ENCODE measurements at regions not wholly inside any gene's neighbourhood (a gene's known extent, or its start where the extent isn't known, plus 50 kb on each side); places are given as distances from the start of the nearest gene placed in this dataset.
"Not testable (repeated sequence)": the region's sequence is repeated elsewhere in the genome, so short reads cannot be mapped to it uniquely, and the experiment has no call there.

GRCh38 chrX:10676235-10676957, 56.0 kb upstream of the MID1 start:
- TF ChIP-seq TAF1 (IDR thresholded peaks at IDR 0.05; ENCODE audit: low read depth, low read length) = no peak
- TF ChIP-seq POLR2AphosphoS5 (IDR thresholded peaks at IDR 0.05; ENCODE audit: low read depth, low read length) = no peak
- no peak for TF ChIP-seq SPI1 (IDR thresholded peaks at IDR 0.05; ENCODE audit: low read depth, low read length)
- no peak for TF ChIP-seq PAX5 (IDR thresholded peaks at IDR 0.05; ENCODE audit: insufficient read depth, low read length, severe bottlenecking)
- no peak for TF ChIP-seq POLR2A (IDR thresholded peaks at IDR 0.05; ENCODE audit: low read depth, low read length)
- TF ChIP-seq POU2F2 (IDR thresholded peaks at IDR 0.05; ENCODE audit: low read depth, low read length) = no peak
- no peak for FAIRE-seq
- no peak for DNase-seq (ENCODE audit: insufficient read length, low spot score)

- no peak for TF ChIP-seq POU2F2 (IDR thresholded peaks at IDR 0.05; ENCODE audit: low read depth, low read length)
- no peak for TF ChIP-seq PAX5 (IDR thresholded peaks at IDR 0.05; ENCODE audit: insufficient read depth, low read length, severe bottlenecking)
- no peak for TF ChIP-seq SPI1 (IDR thresholded peaks at IDR 0.05; ENCODE audit: low read depth, low read length)
- no peak for TF ChIP-seq POLR2AphosphoS5 (IDR thresholded peaks at IDR 0.05; ENCODE audit: low read depth, low read length)
- TF ChIP-seq TAF1 (IDR thresholded peaks at IDR 0.05; ENCODE audit: low read depth, low read length) = no peak
- no peak for TF ChIP-seq POLR2A (IDR thresholded peaks at IDR 0.05; ENCODE audit: low read depth, low read length)
- DNase-seq (ENCODE audit: insufficient read length, low spot score) = no peak
- no peak for FAIRE-seq
Measured at GRCh38 chrX:10677490-10677889, 57.1 kb upstream of the MID1 start.

- no peak for TF ChIP-seq POLR2A (IDR thresholded peaks at IDR 0.05; ENCODE audit: low read depth, low read length)
- no peak for TF ChIP-seq TAF1 (IDR thresholded peaks at IDR 0.05; ENCODE audit: low read depth, low read length)
- TF ChIP-seq POU2F2 (IDR thresholded peaks at IDR 0.05; ENCODE audit: low read depth, low read length) = no peak
- no peak for TF ChIP-seq PAX5 (IDR thresholded peaks at IDR 0.05; ENCODE audit: insufficient read depth, low read length, severe bottlenecking)
- no peak for TF ChIP-seq SPI1 (IDR thresholded peaks at IDR 0.05; ENCODE audit: low read depth, low read length)
- no peak for TF ChIP-seq POLR2AphosphoS5 (IDR thresholded peaks at IDR 0.05; ENCODE audit: low read depth, low read length)
- no peak for FAIRE-seq
- DNase-seq (ENCODE audit: insufficient read length, low spot score) = no peak
Measured at GRCh38 chrX:10679387-10679786, 59.0 kb upstream of the MID1 start.

GRCh38 chrX:10681167-10681566, 60.8 kb upstream of the MID1 start:
- TF ChIP-seq POLR2AphosphoS5 (IDR thresholded peaks at IDR 0.05; ENCODE audit: low read depth, low read length) = no peak
- no peak for TF ChIP-seq POU2F2 (IDR thresholded peaks at IDR 0.05; ENCODE audit: low read depth, low read length)
- TF ChIP-seq SPI1 (IDR thresholded peaks at IDR 0.05; ENCODE audit: low read depth, low read length) = no peak
- no peak for TF ChIP-seq POLR2A (IDR thresholded peaks at IDR 0.05; ENCODE audit: low read depth, low read length)
- no peak for TF ChIP-seq TAF1 (IDR thresholded peaks at IDR 0.05; ENCODE audit: low read depth, low read length)
- no peak for TF ChIP-seq PAX5 (IDR thresholded peaks at IDR 0.05; ENCODE audit: insufficient read depth, low read length, severe bottlenecking)
- DNase-seq (ENCODE audit: insufficient read length, low spot score) (no peak), FAIRE-seq (no peak)

- not testable (repeated sequence) for DNase-seq (ENCODE audit: insufficient read length, low spot score); FAIRE-seq
Measured at GRCh38 chrX:10683631-10684030, 63.2 kb upstream of the MID1 start.

- TF ChIP-seq SPI1 (IDR thresholded peaks at IDR 0.05; ENCODE audit: low read depth, low read length) = no peak
- TF ChIP-seq TAF1 (IDR thresholded peaks at IDR 0.05; ENCODE audit: low read depth, low read length) = no peak
- no peak for TF ChIP-seq PAX5 (IDR thresholded peaks at IDR 0.05; ENCODE audit: insufficient read depth, low read length, severe bottlenecking)
- no peak for TF ChIP-seq POLR2AphosphoS5 (IDR thresholded peaks at IDR 0.05; ENCODE audit: low read depth, low read length)
- TF ChIP-seq POU2F2 (IDR thresholded peaks at IDR 0.05; ENCODE audit: low read depth, low read length) = no peak
- TF ChIP-seq POLR2A (IDR thresholded peaks at IDR 0.05; ENCODE audit: low read depth, low read length) = no peak
- no peak for DNase-seq (ENCODE audit: insufficient read length, low spot score)
Measured at GRCh38 chrX:10685923-10686595, 65.7 kb upstream of the MID1 start.

GRCh38 chrX:10691751-10692150, 71.4 kb upstream of the MID1 start:
- FAIRE-seq; DNase-seq (ENCODE audit: insufficient read length, low spot score): not testable (repeated sequence)

More at GRCh38 chrX:10685923-10686595, 65.7 kb upstream of the MID1 start:
- FAIRE-seq = no peak

GRCh38 chrX:10697616-10698317, 77.4 kb upstream of the MID1 start:
- DNase-seq (ENCODE audit: insufficient read length, low spot score) (no peak), FAIRE-seq (no peak)
- no peak for TF ChIP-seq TAF1 (IDR thresholded peaks at IDR 0.05; ENCODE audit: low read depth, low read length)
- no peak for TF ChIP-seq SPI1 (IDR thresholded peaks at IDR 0.05; ENCODE audit: low read depth, low read length)
- TF ChIP-seq POU2F2 (IDR thresholded peaks at IDR 0.05; ENCODE audit: low read depth, low read length) = no peak
- TF ChIP-seq PAX5 (IDR thresholded peaks at IDR 0.05; ENCODE audit: insufficient read depth, low read length, severe bottlenecking) = no peak
- TF ChIP-seq POLR2A (IDR thresholded peaks at IDR 0.05; ENCODE audit: low read depth, low read length) = no peak
- no peak for TF ChIP-seq POLR2AphosphoS5 (IDR thresholded peaks at IDR 0.05; ENCODE audit: low read depth, low read length)

- FAIRE-seq = no peak
- TF ChIP-seq PAX5 (IDR thresholded peaks at IDR 0.05; ENCODE audit: insufficient read depth, low read length, severe bottlenecking) = no peak
- no peak for DNase-seq (ENCODE audit: insufficient read length, low spot score)
Measured at GRCh38 chrX:10698318-10698640, 77.9 kb upstream of the MID1 start.

GRCh38 chrX:10702031-10702430, 81.6 kb upstream of the MID1 start:
- DNase-seq (ENCODE audit: insufficient read length, low spot score) = no peak
- FAIRE-seq = no peak
- TF ChIP-seq POU2F2 (IDR thresholded peaks at IDR 0.05; ENCODE audit: low read depth, low read length) (no peak), POLR2AphosphoS5 (IDR thresholded peaks at IDR 0.05; ENCODE audit: low read depth, low read length) (no peak), PAX5 (IDR thresholded peaks at IDR 0.05; ENCODE audit: insufficient read depth, low read length, severe bottlenecking) (no peak), TAF1 (IDR thresholded peaks at IDR 0.05; ENCODE audit: low read depth, low read length) (no peak), SPI1 (IDR thresholded peaks at IDR 0.05; ENCODE audit: low read depth, low read length) (no peak), POLR2A (IDR thresholded peaks at IDR 0.05; ENCODE audit: low read depth, low read length) (no peak)

- FAIRE-seq; DNase-seq (ENCODE audit: insufficient read length, low spot score): not testable (repeated sequence)
Measured at GRCh38 chrX:10706342-10706741, 86.0 kb upstream of the MID1 start.
